ENCODE measurements at regions not wholly inside any gene's neighbourhood (a gene's known extent, or its start where the extent isn't known, plus 50 kb on each side); places are given as distances from the start of the nearest gene placed in this dataset.

DNA sequence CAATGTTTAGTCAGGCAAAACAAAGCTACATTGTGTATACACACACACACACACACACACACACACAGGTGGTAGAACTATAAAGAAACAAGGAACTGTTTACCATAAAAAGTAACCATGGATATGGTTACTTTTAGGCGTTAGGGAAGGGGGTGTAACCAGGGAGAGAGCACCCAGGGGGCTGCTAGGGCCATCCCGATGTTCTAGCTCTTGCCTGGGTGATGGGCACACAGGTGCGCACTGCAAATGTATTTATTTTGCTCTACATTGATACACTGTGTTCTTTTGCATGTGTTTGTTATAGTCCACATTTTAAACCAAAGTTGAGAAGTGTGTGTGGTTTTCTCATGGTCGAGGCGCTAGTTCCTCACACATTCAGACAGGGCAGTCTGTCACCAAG lies 69.8 kb upstream of the MYCN start:
- no peak for TF ChIP-seq CTCF (conservative IDR thresholded peaks at IDR 0.05; ENCODE audit: low read depth in 2 of 2)
- no peak for TF ChIP-seq REST (IDR thresholded peaks at IDR 0.05; ENCODE audit: unreplicated experiment)
- no peak for TF ChIP-seq EZH2phosphoT487 (IDR thresholded peaks at IDR 0.05; ENCODE audit: unreplicated experiment)
- TF ChIP-seq, protein P1, sequence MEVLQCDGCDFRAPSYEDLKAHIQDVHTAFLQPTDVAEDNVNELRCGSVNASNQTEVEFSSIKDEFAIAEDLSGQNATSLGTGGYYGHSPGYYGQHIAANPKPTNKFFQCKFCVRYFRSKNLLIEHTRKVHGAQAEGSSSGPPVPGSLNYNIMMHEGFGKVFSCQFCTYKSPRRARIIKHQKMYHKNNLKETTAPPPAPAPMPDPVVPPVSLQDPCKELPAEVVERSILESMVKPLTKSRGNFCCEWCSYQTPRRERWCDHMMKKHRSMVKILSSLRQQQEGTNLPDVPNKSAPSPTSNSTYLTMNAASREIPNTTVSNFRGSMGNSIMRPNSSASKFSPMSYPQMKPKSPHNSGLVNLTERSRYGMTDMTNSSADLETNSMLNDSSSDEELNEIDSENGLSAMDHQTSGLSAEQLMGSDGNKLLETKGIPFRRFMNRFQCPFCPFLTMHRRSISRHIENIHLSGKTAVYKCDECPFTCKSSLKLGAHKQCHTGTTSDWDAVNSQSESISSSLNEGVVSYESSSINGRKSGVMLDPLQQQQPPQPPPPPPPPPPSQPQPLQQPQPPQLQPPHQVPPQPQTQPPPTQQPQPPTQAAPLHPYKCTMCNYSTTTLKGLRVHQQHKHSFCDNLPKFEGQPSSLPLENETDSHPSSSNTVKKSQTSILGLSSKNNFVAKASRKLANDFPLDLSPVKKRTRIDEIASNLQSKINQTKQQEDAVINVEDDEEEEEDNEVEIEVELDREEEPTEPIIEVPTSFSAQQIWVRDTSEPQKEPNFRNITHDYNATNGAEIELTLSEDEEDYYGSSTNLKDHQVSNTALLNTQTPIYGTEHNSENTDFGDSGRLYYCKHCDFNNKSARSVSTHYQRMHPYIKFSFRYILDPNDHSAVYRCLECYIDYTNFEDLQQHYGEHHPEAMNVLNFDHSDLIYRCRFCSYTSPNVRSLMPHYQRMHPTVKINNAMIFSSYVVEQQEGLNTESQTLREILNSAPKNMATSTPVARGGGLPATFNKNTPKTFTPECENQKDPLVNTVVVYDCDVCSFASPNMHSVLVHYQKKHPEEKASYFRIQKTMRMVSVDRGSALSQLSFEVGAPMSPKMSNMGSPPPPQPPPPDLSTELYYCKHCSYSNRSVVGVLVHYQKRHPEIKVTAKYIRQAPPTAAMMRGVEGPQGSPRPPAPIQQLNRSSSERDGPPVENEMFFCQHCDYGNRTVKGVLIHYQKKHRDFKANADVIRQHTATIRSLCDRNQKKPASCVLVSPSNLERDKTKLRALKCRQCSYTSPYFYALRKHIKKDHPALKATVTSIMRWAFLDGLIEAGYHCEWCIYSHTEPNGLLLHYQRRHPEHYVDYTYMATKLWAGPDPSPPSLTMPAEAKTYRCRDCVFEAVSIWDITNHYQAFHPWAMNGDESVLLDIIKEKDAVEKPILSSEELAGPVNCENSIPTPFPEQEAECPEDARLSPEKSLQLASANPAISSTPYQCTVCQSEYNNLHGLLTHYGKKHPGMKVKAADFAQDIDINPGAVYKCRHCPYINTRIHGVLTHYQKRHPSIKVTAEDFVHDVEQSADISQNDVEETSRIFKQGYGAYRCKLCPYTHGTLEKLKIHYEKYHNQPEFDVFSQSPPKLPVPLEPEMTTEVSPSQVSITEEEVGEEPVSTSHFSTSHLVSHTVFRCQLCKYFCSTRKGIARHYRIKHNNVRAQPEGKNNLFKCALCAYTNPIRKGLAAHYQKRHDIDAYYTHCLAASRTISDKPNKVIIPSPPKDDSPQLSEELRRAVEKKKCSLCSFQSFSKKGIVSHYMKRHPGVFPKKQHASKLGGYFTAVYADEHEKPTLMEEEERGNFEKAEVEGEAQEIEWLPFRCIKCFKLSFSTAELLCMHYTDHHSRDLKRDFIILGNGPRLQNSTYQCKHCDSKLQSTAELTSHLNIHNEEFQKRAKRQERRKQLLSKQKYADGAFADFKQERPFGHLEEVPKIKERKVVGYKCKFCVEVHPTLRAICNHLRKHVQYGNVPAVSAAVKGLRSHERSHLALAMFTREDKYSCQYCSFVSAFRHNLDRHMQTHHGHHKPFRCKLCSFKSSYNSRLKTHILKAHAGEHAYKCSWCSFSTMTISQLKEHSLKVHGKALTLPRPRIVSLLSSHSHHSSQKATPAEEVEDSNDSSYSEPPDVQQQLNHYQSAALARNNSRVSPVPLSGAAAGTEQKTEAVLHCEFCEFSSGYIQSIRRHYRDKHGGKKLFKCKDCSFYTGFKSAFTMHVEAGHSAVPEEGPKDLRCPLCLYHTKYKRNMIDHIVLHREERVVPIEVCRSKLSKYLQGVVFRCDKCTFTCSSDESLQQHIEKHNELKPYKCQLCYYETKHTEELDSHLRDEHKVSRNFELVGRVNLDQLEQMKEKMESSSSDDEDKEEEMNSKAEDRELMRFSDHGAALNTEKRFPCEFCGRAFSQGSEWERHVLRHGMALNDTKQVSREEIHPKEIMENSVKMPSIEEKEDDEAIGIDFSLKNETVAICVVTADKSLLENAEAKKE (CRISPR knock-in tag; IDR thresholded peaks at IDR 0.05), result no peak
- TF ChIP-seq EZH2 (IDR thresholded peaks at IDR 0.05; ENCODE audit: low read depth, unreplicated experiment), result no peak
- TF ChIP-seq POLR2AphosphoS5 (IDR thresholded peaks at IDR 0.05; ENCODE audit: low read depth), result no peak
- no peak for TF ChIP-seq JUNB (IDR thresholded peaks at IDR 0.05; ENCODE audit: unreplicated experiment)
- TF ChIP-seq CREB1 (CRISPR knock-in tag; IDR thresholded peaks at IDR 0.05; ENCODE audit: low read depth), result no peak
- TF ChIP-seq ZNF114 (CRISPR knock-in tag; IDR thresholded peaks at IDR 0.05), result no peak
- TF ChIP-seq, protein P2, sequence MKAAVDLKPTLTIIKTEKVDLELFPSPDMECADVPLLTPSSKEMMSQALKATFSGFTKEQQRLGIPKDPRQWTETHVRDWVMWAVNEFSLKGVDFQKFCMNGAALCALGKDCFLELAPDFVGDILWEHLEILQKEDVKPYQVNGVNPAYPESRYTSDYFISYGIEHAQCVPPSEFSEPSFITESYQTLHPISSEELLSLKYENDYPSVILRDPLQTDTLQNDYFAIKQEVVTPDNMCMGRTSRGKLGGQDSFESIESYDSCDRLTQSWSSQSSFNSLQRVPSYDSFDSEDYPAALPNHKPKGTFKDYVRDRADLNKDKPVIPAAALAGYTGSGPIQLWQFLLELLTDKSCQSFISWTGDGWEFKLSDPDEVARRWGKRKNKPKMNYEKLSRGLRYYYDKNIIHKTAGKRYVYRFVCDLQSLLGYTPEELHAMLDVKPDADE (IDR thresholded peaks at IDR 0.05), result no peak
- TF ChIP-seq NANOG (IDR thresholded peaks at IDR 0.05; ENCODE audit: borderline replicate concordance), result no peak
- no peak for TF ChIP-seq STAT1 (IDR thresholded peaks at IDR 0.05; ENCODE audit: unreplicated experiment)
- no peak for TF ChIP-seq ZNF331 (CRISPR knock-in tag; IDR thresholded peaks at IDR 0.05; ENCODE audit: low read depth)

Data from GM23338 (cell line).